ENCODE measurements at regions not wholly inside any gene's neighbourhood (a gene's known extent, or its start where the extent isn't known, plus 50 kb on each side); places are given as distances from the start of the nearest gene placed in this dataset.

- no peak for TF ChIP-seq CTCF (IDR thresholded peaks at IDR 0.05; ENCODE audit: poor library complexity)
- no peak for TF ChIP-seq EZH2phosphoT487 (IDR thresholded peaks at IDR 0.05; ENCODE audit: low read depth, severe bottlenecking, unreplicated experiment)
- TF ChIP-seq EZH2 (IDR thresholded peaks at IDR 0.05; ENCODE audit: borderline replicate concordance): no peak
Observed at GRCh38 chr5:173816728-173817127, 71.4 kb upstream of the CPEB4 start.

All from hepatocyte (in vitro differentiated cells).